Upper lobe of left lung (tissue), 6 donors: ENCODE measurements at regions not wholly inside any gene's neighbourhood (a gene's known extent, or its start where the extent isn't known, plus 50 kb on each side); places are given as distances from the start of the nearest gene placed in this dataset.

Source experiments
- ATAC-seq, 2 donors: fragments of 200-7000 bp; cut with Tn5 transposase; one replicate each; pipeline ENCODE4 v1.9.1; 2022; ENCODE audit warnings: mild to moderate bottlenecking in 2 of 2, moderate library complexity in 2 of 2; ENCODE audit not compliant: low FRiP score in 2 of 2
- DNase-seq, 2 donors: peaks; one replicate each; pipeline ENCODE4 v3.0.0-alpha.2; 2019 to 2020
- H3K27ac ChIP-seq, 4 donors: fragments of 200-600 bp; sonication (generic); one replicate each; pipeline ENCODE4 v1.5.1; 2016 to 2019
- H3K27me3 ChIP-seq, 4 donors: fragments of 200-600 bp; sonication (generic); one replicate each; pipeline ENCODE4 v1.5.1; 2017 to 2019
- H3K36me3 ChIP-seq, 4 donors: fragments of 200-600 bp; sonication (generic); one replicate each; pipeline ENCODE4 v1.5.1; 2016 to 2019
- H3K4me1 ChIP-seq, 4 donors: fragments of 200-600 bp; sonication (generic); one replicate each; pipeline ENCODE4 v1.5.1; 2018 to 2019
- H3K4me3 ChIP-seq, 4 donors: fragments of 200-600 bp; sonication (generic); one replicate each; pipeline ENCODE4 v1.5.1; 2017 to 2019; ENCODE audit warnings: mild to moderate bottlenecking in 2 of 4, moderate library complexity in 1 of 4
- H3K9me3 ChIP-seq, 4 donors: fragments of 200-600 bp; sonication (generic); one replicate each; pipeline ENCODE4 v1.5.1; 2018 to 2019
- EP300 ChIP-seq, 4 donors: sonication (generic); formaldehyde crosslinking; IDR thresholded peaks; one replicate each; pipeline ENCODE4 v1.5.1; 2017; ENCODE audit warnings: antibody characterized with exemption in 4 of 4, control low read depth in 2 of 4
- POLR2A ChIP-seq, 4 donors: fragments of 450-650 bp; IDR thresholded peaks; one replicate each; pipeline ENCODE4 v1.5.1; 2016 to 2017; ENCODE audit warnings: antibody characterized with exemption in 4 of 4, mild to moderate bottlenecking in 2 of 4
- POLR2AphosphoS5 ChIP-seq, 2 donors: sonication (generic); formaldehyde crosslinking; IDR thresholded peaks; one replicate each; pipeline ENCODE4 v1.5.1; 2017; ENCODE audit warnings: antibody characterized with exemption in 2 of 2
- WGBS, 2 donors: methylation state at CpG; one replicate each; pipeline ENCODE4 v1.1.5; 2017 to 2018; 5-methylcytosine and 5-hydroxymethylcytosine counted together
- TF ChIP-seq, protein P1 (sequence below), 6 experiments: fragments of 450-650 bp in 4 of 6; fragments of 200-600 bp in 2 of 6; sonication (generic) in 2 of 6; IDR thresholded peaks; one replicate each; pipeline ENCODE4 v1.5.1; 2016 to 2019; ENCODE audit warnings: antibody characterized with exemption in 6 of 6
- donor health status: DM: no; HTN: no; CAD: no; lungs with moderate emphysema.
- donor health status: DM: no; HTN: yes; CAD: no; lungs with severe emphysema.

DNA sequence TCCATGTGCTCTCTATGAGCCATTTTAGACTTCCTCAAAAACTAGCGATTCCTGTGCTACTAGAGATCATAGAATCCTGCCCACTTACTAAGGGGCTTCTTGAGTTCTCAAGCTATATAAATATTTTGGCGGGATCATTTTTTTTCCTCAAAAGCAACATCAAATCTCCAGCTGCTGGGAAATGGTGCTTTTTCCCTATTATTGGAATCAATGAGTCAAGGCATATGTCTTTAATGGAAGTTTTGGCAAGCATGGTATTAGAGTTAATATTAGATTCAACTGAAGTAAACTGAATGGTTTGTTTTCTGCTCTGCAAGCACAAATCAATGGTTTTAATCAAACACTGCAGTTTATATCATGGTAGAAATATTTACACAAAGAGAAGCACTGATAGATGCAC, 369.9 kb upstream of the PTGER4 start:
- DNase-seq = no peak
- Histone ChIP-seq H3K4me3 (no peak overlapping the region), H3K27ac (no peak overlapping the region), H3K36me3 (no peaks in the 10 kb centered on the region), H3K4me1 (no peaks in the 10 kb centered on the region), H3K27me3 (no peaks in the 10 kb centered on the region), H3K9me3 (no peaks in the 10 kb centered on the region)
- 65 to 98% methylated on average over 2 of the region's 2 CpGs for WGBS, 2 donors
- no peak for ATAC-seq
- no peak for TF ChIP-seq POLR2AphosphoS5 (IDR thresholded peaks at IDR 0.05)
- no peak for TF ChIP-seq EP300 (IDR thresholded peaks at IDR 0.05)
- TF ChIP-seq, protein P1, sequence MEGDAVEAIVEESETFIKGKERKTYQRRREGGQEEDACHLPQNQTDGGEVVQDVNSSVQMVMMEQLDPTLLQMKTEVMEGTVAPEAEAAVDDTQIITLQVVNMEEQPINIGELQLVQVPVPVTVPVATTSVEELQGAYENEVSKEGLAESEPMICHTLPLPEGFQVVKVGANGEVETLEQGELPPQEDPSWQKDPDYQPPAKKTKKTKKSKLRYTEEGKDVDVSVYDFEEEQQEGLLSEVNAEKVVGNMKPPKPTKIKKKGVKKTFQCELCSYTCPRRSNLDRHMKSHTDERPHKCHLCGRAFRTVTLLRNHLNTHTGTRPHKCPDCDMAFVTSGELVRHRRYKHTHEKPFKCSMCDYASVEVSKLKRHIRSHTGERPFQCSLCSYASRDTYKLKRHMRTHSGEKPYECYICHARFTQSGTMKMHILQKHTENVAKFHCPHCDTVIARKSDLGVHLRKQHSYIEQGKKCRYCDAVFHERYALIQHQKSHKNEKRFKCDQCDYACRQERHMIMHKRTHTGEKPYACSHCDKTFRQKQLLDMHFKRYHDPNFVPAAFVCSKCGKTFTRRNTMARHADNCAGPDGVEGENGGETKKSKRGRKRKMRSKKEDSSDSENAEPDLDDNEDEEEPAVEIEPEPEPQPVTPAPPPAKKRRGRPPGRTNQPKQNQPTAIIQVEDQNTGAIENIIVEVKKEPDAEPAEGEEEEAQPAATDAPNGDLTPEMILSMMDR (IDR thresholded peaks at IDR 0.05) = no peak
- TF ChIP-seq POLR2A (IDR thresholded peaks at IDR 0.05) = no peak

DNA sequence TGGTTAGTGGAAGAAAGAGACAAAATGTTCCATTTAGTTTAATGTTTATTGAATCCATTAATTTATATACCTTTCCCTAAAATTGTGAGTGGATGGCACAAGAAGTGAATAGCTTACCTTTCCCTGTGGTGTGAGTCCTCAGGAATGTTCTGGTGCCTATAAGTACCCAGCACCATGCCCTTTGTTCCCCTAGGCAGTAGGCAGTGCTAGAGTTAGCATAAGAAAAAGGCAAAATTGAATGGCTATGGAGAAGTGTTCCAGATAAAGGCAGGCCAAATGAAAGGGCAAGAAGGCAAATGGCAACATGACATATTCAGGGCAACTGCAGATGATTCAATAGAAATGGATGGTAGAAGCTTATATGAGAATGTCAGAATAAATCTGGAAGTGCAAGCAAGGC, 370.8 kb upstream of the PTGER4 start:
- Histone ChIP-seq H3K27me3 (no peaks in the 10 kb centered on the region), H3K36me3 (no peaks in the 10 kb centered on the region), H3K27ac (no peak overlapping the region), H3K4me1 (no peaks in the 10 kb centered on the region), H3K4me3 (no peak overlapping the region), H3K9me3 (no peaks in the 10 kb centered on the region)
- TF ChIP-seq, protein P1 (IDR thresholded peaks at IDR 0.05) = no peak
- TF ChIP-seq POLR2A (IDR thresholded peaks at IDR 0.05) (no peak), EP300 (IDR thresholded peaks at IDR 0.05) (no peak), POLR2AphosphoS5 (IDR thresholded peaks at IDR 0.05) (no peak)
- ATAC-seq (no peak), DNase-seq (no peak)

DNA sequence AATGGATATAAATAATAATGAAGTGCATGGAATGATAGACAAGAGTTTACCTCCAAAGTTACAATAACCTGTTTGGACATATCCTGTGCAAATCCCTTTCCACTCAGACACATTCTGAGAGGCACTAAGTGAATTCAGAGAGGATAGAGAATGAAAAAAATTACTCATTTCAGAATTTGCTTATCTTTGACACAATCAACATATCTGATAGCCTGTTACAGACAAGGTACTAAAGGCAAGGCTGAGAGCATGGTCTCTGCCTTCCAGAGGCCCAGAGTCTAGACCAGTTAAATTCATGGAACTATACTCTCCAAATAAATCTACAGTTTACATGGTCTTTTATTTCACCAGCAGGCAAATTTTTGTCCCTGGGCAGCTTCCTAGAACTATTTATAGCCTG, 371.8 kb upstream of the PTGER4 start:
- no peak overlapping the region for H3K4me3 ChIP-seq
- no peaks in the 10 kb centered on the region for H3K4me1 ChIP-seq
- ATAC-seq (no peak), DNase-seq (no peak)
- no peaks in the 10 kb centered on the region for H3K9me3 ChIP-seq
- H3K27me3 ChIP-seq = no peaks in the 10 kb centered on the region
- H3K36me3 ChIP-seq = no peaks in the 10 kb centered on the region
- TF ChIP-seq, protein P1 (IDR thresholded peaks at IDR 0.05) = no peak
- no peak for TF ChIP-seq POLR2AphosphoS5 (IDR thresholded peaks at IDR 0.05)
- no peak for TF ChIP-seq POLR2A (IDR thresholded peaks at IDR 0.05)
- TF ChIP-seq EP300 (IDR thresholded peaks at IDR 0.05) = no peak
- no peak overlapping the region for H3K27ac ChIP-seq

DNA sequence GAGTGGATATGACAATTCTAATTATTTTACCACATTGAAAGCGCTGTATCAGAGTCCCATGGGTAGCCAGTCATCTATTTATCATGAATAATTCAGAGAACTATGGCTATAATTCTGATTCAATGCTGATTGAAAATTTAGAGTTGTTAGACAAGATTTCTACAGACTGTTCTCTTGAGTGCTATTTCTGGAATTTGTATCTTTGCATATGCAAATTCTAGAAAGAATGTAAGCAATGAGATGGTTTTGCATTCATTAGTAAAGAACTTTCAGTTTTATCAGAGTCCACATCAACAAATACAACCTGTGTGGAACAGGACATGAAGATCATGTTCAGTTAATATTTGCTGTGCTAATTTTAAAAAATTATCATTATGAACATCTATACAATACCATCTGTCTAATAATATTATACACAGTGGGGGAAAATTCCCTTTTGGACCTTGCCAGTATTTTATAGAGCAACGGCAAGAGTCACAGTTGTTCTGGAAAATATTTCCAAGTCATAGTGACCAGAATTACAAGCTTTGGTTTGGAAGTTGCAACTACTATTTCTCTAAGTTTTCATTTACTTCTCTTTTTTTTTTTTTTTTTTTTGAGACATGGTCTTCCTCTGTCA, 372.7 kb upstream of the PTGER4 start:
- no peak for TF ChIP-seq EP300 (IDR thresholded peaks at IDR 0.05)
- TF ChIP-seq POLR2A (IDR thresholded peaks at IDR 0.05) = no peak
- TF ChIP-seq, protein P1 (IDR thresholded peaks at IDR 0.05) = no peak
- TF ChIP-seq POLR2AphosphoS5 (IDR thresholded peaks at IDR 0.05) = no peak
- Histone ChIP-seq H3K4me1 (no peaks in the 10 kb centered on the region), H3K36me3 (no peaks in the 10 kb centered on the region), H3K27ac (no peak overlapping the region), H3K27me3 (no peaks in the 10 kb centered on the region), H3K4me3 (no peak overlapping the region), H3K9me3 (no peaks in the 10 kb centered on the region)
- 91 to 97% methylated on average over 2 of the region's 2 CpGs for WGBS, 2 donors
- ATAC-seq (no peak), DNase-seq (no peak)

DNA sequence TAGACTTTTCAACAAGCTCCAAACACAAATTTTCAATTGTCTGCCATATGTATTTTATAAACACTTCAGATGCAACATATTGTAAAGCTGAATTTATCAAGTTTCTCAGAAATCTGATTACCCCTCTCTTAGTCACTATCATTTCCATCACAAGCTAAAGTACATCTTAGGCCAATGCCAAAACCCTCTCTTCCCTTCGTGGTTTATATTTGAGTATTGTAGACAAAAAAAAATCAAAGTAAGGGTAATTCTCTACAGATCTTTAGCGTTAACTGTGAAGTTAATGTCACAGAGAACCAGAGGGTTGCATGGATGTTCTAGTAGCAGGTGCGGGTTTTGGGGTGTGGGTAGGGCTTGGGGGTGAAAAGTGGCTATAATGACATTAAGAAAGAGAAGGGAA, 387.7 kb upstream of the PTGER4 start:
- H3K27ac ChIP-seq = no peak overlapping the region
- 92 to 93% methylated on average over 3 of the region's 3 CpGs for WGBS, 2 donors
- no peak for ATAC-seq

More for the DNA sequence above, 387.7 kb upstream of the PTGER4 start:
- TF ChIP-seq POLR2AphosphoS5 (IDR thresholded peaks at IDR 0.05) (no peak), EP300 (IDR thresholded peaks at IDR 0.05) (no peak), POLR2A (IDR thresholded peaks at IDR 0.05) (no peak)
- TF ChIP-seq, protein P1 (IDR thresholded peaks at IDR 0.05) = no peak
- Histone ChIP-seq H3K4me1 (no peaks in the 10 kb centered on the region), H3K4me3 (no peak overlapping the region), H3K9me3 (no peaks in the 10 kb centered on the region), H3K36me3 (no peaks in the 10 kb centered on the region), H3K27me3 (no peaks in the 10 kb centered on the region)
- DNase-seq = no peak
